Prostate gland (tissue), 2 donors: ENCODE measurements at regions not wholly inside any gene's neighbourhood (a gene's known extent, or its start where the extent isn't known, plus 50 kb on each side); places are given as distances from the start of the nearest gene placed in this dataset.

Experiments used
- DNase-seq: peaks from one replicate; pipeline ENCODE4 v3.0.0-alpha.2; 2019; ENCODE audit warnings: low spot score
- H3K27ac ChIP-seq, 2 donors: fragments of 200-600 bp; sonication (generic); 2 replicates each; pipeline ENCODE4 v1.5.1; 2017 to 2019
- H3K27me3 ChIP-seq: fragments of 200-600 bp; sonication (generic); replicated peaks from 2 replicates; pipeline ENCODE4 v1.5.1; 2019; ENCODE audit not compliant: insufficient read depth
- H3K36me3 ChIP-seq, 2 donors: fragments of 200-600 bp; sonication (generic); 1 replicate in 1 of 2; 2 replicates in 1 of 2; pipeline versions ENCODE4 v1.5.1 to v1.8.1; 2017 to 2019
- H3K4me1 ChIP-seq: fragments of 200-600 bp; sonication (generic); replicated peaks from 2 replicates; pipeline ENCODE4 v1.5.1; 2019
- H3K4me3 ChIP-seq, 2 donors: fragments of 200-600 bp; sonication (generic); 2 replicates each; pipeline ENCODE4 v1.5.1; 2017 to 2019
- H3K9me3 ChIP-seq: fragments of 200-600 bp; sonication (generic); 2 replicates; pipeline ENCODE4 v1.5.1; 2017
- POLR2A ChIP-seq: fragments of 450-650 bp; IDR thresholded peaks from one replicate; pipeline ENCODE4 v1.6.1; 2016; ENCODE audit warnings: antibody characterized with exemption, mild to moderate bottlenecking
- POLR2AphosphoS5 ChIP-seq: sonication (generic); formaldehyde crosslinking; IDR thresholded peaks from one replicate; pipeline ENCODE4 v1.6.1; 2017; ENCODE audit warnings: antibody characterized with exemption
- WGBS: methylation state at CpG from one replicate; pipeline ENCODE4 v1.1.5; 2018; 5-methylcytosine and 5-hydroxymethylcytosine counted together
- intact Hi-C: fragments of 100-400 bp; cut with DNase I; formaldehyde crosslinking; loops from one replicate; pipeline ENCODE4 v1.14.2; 2022
- TF ChIP-seq, protein P1 (sequence below), 4 experiments: fragments of 200-600 bp in 2 of 4; fragments of 450-650 bp in 2 of 4; sonication (generic) in 2 of 4; IDR thresholded peaks; 1 replicate in 3 of 4; 2 replicates in 1 of 4; pipeline ENCODE4 v1.5.1; 2016 to 2019; ENCODE audit warnings: antibody characterized with exemption in 4 of 4, mild to moderate bottlenecking in 2 of 4, moderate library complexity in 2 of 4

GRCh38 chr2:8352989-8353388 is 328.9 kb upstream of the ID2 start:
- TF ChIP-seq POLR2A (no peak), POLR2AphosphoS5 (no peak)
- TF ChIP-seq, protein P1, sequence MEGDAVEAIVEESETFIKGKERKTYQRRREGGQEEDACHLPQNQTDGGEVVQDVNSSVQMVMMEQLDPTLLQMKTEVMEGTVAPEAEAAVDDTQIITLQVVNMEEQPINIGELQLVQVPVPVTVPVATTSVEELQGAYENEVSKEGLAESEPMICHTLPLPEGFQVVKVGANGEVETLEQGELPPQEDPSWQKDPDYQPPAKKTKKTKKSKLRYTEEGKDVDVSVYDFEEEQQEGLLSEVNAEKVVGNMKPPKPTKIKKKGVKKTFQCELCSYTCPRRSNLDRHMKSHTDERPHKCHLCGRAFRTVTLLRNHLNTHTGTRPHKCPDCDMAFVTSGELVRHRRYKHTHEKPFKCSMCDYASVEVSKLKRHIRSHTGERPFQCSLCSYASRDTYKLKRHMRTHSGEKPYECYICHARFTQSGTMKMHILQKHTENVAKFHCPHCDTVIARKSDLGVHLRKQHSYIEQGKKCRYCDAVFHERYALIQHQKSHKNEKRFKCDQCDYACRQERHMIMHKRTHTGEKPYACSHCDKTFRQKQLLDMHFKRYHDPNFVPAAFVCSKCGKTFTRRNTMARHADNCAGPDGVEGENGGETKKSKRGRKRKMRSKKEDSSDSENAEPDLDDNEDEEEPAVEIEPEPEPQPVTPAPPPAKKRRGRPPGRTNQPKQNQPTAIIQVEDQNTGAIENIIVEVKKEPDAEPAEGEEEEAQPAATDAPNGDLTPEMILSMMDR (IDR thresholded peaks at IDR 0.05) = no peak
- Histone ChIP-seq H3K27ac (no peak overlapping the region), H3K4me1 (no peaks in the 10 kb centered on the region), H3K9me3 (no peaks in the 10 kb centered on the region), H3K36me3 (no peaks in the 10 kb centered on the region), H3K27me3 (no peaks in the 10 kb centered on the region), H3K4me3 (no peak overlapping the region)
- 100% methylated on average over 1 of the region's 1 CpG for WGBS
- intact Hi-C loops = no loop called here
- no peak for DNase-seq

GRCh38 chr2:8355102-8355859 is 326.6 kb upstream of the ID2 start:
- 72% methylated on average over 7 of the region's 7 CpGs for WGBS
- intact Hi-C loops = no loop called here

GRCh38 chr2:8357738-8358518 is 323.9 kb upstream of the ID2 start:
- DNase-seq = no peak
- WGBS = 69% methylated on average over 8 of the region's 8 CpGs
- intact Hi-C loops = no loop called here

More at GRCh38 chr2:8355102-8355859, 326.6 kb upstream of the ID2 start:
- no peaks in the 10 kb centered on the region for H3K4me1 ChIP-seq
- no peaks in the 10 kb centered on the region for H3K36me3 ChIP-seq
- no peaks in the 10 kb centered on the region for H3K27me3 ChIP-seq
- no peak overlapping the region for H3K27ac ChIP-seq
- TF ChIP-seq, protein P1 (IDR thresholded peaks at IDR 0.05) = no peak
- no peak for TF ChIP-seq POLR2A
- no peak for TF ChIP-seq POLR2AphosphoS5
- no peaks in the 10 kb centered on the region for H3K9me3 ChIP-seq
- H3K4me3 ChIP-seq = no peak overlapping the region
- DNase-seq = no peak

DNA sequence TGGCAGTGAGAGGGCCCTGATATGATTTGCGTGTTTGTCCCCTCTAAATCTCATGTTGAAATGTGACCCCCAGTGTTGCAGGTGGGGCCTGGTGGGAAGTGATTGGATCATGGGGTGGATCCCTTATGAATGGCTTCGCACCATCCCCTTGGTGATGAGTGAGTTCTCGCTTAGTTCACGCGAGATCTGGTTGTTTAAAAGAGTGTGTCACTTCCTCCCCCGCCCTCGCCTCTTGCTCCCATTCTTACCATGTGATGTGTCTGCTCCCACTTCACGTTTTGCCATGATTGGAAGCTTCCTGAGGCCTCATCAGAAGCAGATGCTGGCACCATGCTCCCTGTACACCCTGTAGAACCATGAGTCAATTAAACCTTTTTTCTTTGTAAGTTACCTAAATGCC is 319.9 kb upstream of the ID2 start:
- no peak overlapping the region for H3K27ac ChIP-seq
- WGBS = 93% methylated on average over 8 of the region's 8 CpGs
- H3K9me3 ChIP-seq = no peaks in the 10 kb centered on the region
- no peak overlapping the region for H3K4me3 ChIP-seq
- no peaks in the 10 kb centered on the region for H3K36me3 ChIP-seq
- DNase-seq = no peak
- H3K4me1 ChIP-seq = no peaks in the 10 kb centered on the region
- no peaks in the 10 kb centered on the region for H3K27me3 ChIP-seq
- intact Hi-C loops = no loop called here
- TF ChIP-seq POLR2A (no peak), POLR2AphosphoS5 (no peak)
- TF ChIP-seq, protein P1 (IDR thresholded peaks at IDR 0.05) = no peak

More at GRCh38 chr2:8357738-8358518, 323.9 kb upstream of the ID2 start:
- Histone ChIP-seq H3K27me3 (no peaks in the 10 kb centered on the region), H3K4me1 (no peaks in the 10 kb centered on the region), H3K9me3 (no peaks in the 10 kb centered on the region), H3K36me3 (no peaks in the 10 kb centered on the region), H3K4me3 (no peak overlapping the region), H3K27ac (no peak overlapping the region)
- TF ChIP-seq, protein P1 (IDR thresholded peaks at IDR 0.05) = no peak
- TF ChIP-seq POLR2AphosphoS5 = no peak
- TF ChIP-seq POLR2A = no peak
